ENCODE measurements at regions not wholly inside any gene's neighbourhood (a gene's known extent, or its start where the extent isn't known, plus 50 kb on each side); places are given as distances from the start of the nearest gene placed in this dataset.
A peak's percentile ranks its signal among the peaks of the same experiment; 100 is the strongest.
"Not testable (repeated sequence)": the region's sequence is repeated elsewhere in the genome, so short reads cannot be mapped to it uniquely, and the experiment has no call there.

DNA sequence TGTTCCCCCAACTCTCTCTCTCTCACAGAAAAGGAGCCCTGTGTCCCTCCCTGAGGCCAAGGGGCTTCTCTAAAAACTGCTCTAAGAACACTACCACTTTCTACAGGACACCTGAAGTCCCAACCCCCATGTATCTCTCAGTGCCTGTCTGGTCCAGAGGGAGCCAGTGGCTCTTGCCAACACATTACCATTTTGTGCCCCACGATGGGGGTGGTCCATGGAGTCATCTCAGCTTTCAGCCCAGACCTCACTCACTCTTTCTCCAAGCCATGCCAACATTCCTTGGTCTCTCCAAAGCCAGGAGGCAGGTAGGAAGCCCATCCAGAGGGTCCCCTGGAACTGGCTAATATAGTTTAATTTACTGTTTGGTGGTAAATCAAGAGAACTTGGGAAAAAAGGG, 962.1 kb upstream of the DEFB115 start:
- not testable (repeated sequence) for DNase-seq (ENCODE audit: low read depth in 4 of 4, low spot score in 3 of 4)

GRCh38 chr20:30295967-30296366, 961.5 kb upstream of the DEFB115 start:
- not testable (repeated sequence) for DNase-seq (ENCODE audit: low read depth in 4 of 4, low spot score in 3 of 4)

DNA sequence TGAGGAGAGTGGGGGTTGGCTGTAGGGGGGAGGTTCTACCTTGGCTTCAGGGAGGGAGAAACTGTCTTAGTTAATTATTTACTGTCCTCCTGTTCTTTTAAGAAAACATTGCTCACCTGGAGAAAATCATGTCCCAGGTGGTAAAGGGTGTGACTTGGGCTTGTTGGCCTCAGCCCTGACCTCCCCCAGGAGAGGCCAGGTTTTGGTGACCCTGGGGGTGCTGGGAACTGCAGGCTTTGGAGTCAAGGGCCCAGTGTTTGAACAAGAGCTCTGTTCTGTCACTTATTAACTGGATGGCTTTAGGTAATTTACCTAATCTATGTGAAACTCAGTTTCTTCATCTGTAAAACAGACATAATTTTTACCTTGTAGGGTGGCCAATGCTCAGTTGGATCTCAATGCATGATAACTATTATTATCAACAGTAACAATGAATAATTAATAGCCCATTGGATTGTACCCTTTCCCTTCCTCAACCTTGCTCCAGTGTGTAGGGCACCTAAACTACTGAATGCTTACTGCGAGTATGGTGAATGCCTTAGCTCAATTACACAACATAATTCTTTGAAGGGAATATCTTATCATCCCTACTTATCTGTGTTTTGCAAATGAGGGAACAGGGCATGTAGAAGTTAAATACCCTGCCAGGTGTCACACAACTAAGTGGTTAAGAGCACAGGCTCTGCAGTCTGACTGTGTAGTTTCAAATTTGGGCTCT, 959.4 kb upstream of the DEFB115 start:
- DNase-seq (ENCODE audit: low read depth in 4 of 4, low spot score in 3 of 4) = not testable (repeated sequence)

- not testable (repeated sequence) for DNase-seq (ENCODE audit: low read depth in 4 of 4, low spot score in 3 of 4)
These were observed 957.2 kb upstream of the DEFB115 start for GRCh38 chr20:30300220-30300642.

GRCh38 chr20:30302786-30303185, 954.7 kb upstream of the DEFB115 start:
- not testable (repeated sequence) for DNase-seq (ENCODE audit: low read depth in 4 of 4, low spot score in 3 of 4)

GRCh38 chr20:30309938-30310337, 947.5 kb upstream of the DEFB115 start:
- not testable (repeated sequence) for DNase-seq (ENCODE audit: low read depth in 4 of 4, low spot score in 3 of 4)

DNA sequence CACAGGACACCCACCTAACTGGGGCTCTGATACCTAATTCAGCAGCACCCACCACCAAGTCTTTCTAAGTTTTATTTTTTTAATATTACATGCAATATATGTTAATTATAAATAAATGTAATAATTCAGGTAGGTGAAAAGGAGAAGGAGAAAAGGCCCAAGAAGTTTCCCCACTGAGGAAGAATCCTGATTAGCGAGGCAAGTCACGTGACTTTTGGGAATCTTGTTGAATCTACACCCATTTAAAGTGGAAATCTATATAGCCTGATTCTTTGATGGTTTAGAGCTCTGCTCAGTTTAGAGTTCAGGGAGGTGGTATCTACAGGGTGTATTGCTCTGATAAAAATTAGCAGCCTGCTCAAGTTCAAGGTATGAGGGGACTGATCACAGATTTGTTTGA, 947.1 kb upstream of the DEFB115 start:
- not testable (repeated sequence) for DNase-seq (ENCODE audit: low read depth in 4 of 4, low spot score in 3 of 4)

- not testable (repeated sequence) for DNase-seq (ENCODE audit: low read depth in 4 of 4, low spot score in 3 of 4)
These were observed 945.2 kb upstream of the DEFB115 start for GRCh38 chr20:30312220-30312619.

DNA sequence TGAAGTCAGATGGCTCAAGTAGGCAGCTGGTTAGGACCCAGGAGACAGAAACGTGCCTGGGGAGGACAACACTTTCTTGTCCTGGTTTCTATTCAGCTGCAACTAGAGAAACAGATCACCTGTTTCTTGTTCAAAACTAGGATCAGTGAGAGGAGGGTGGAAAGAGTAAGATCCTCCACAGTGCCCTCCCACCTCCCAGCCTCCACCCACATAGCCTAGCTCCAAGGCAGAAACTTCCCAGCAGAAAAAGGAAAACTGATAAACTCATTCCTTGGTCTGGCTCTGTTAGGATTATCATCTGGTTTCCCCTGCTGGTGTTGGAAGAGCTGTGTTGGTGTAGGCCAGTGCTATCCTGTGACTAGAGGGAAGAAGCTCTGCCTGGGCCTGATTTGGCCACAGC, 943.8 kb upstream of the DEFB115 start:
- not testable (repeated sequence) for DNase-seq (ENCODE audit: low read depth in 4 of 4, low spot score in 3 of 4)

DNA sequence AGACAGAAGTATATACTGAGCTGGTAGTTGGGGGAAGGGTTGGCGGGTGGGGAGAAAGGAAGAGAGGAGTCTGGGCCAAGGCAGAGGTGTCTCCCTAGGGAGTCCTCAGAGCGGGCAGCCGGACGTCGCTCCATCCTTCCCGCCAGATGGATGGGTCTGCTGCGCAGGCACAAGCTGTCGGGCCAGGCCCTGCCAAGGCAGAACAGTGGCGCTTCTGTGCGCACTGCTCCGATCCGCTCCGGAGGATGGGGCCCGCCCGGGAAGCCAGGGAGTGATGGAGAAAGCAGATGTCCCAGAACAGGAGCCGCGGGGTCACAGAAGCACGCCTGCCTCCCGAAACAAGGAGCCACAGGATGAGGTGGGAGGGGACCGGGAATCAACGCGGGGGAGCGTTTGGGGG, 941.4 kb upstream of the DEFB115 start:
- DNase-seq (ENCODE audit: low read depth in 4 of 4, low spot score in 3 of 4) = not testable (repeated sequence)

DNA sequence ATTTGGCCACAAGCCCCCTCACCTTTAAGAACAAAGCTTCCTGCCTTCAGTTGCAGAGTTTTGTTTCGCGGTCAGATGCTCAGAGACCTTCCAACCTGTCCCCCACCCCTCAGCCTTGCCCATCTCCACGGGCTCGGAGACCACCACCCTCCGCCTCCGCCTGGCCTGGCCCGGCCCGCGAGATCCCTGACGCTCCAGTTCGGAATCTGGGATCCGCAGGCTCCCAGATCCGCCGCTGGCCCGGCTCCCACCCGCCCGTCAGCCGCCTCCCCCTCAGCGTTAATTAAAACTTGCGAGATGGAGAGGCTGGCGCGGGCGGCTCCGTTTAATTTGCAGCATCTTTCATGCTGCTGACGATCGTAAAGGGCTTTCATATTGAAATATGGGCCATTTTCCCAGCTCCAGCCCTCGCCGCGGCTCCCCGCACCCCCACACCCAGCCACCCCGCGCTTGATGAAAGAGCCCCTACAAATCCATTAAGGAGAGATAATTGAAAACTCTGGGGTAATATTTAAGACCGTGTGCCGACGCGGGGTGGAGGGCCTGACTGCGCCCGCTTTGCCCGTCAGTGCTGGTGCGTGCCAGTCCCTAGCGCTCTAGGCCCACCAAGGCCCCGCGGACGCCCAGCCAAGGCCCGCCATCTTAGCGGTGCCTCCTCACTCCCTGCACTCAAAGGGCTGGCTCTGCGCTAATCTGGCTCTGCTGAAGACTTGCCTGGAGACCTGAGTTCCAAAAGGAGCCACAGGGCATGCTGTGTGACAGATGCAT, 940.7 kb upstream of the DEFB115 start:
- not testable (repeated sequence) for DNase-seq (ENCODE audit: low read depth in 4 of 4, low spot score in 3 of 4)

- DNase-seq (ENCODE audit: low read depth in 4 of 4, low spot score in 3 of 4) = not testable (repeated sequence)
These were observed 923.7 kb upstream of the DEFB115 start for GRCh38 chr20:30333744-30334143.

- DNase-seq (ENCODE audit: low read depth in 4 of 4, low spot score in 3 of 4) = not testable (repeated sequence)
These were observed 919.9 kb upstream of the DEFB115 start for GRCh38 chr20:30337556-30337955.

DNA sequence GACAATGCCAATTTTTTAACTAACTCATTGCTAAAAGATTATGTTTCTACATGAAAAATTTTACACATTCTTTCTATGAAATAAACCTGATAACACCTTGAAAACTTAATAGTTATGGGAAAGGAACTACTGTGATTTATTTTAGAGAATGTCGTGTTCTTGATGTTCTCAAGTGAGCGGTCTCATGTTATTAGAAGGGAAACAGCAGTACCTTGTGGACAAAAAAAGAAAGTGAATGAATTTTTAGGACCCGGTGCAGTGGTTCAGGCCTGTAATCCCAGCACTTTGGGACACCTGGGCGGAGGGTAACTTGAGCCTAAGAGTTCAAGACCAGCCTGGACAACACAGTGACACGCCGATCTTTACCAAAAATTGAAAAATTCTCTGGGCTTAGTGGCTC, 908.5 kb upstream of the DEFB115 start:
- peak in 3 of 4 donors; percentile 2 to 18 (median 9) for DNase-seq (ENCODE audit: low read depth in 4 of 4, low spot score in 3 of 4)

GRCh38 chr20:30356854-30357467, 900.5 kb upstream of the DEFB115 start:
- not testable (repeated sequence) for DNase-seq (ENCODE audit: low read depth in 4 of 4, low spot score in 3 of 4)

GRCh38 chr20:30361756-30362155, 895.7 kb upstream of the DEFB115 start:
- not testable (repeated sequence) for DNase-seq (ENCODE audit: low read depth in 4 of 4, low spot score in 3 of 4)

DNA sequence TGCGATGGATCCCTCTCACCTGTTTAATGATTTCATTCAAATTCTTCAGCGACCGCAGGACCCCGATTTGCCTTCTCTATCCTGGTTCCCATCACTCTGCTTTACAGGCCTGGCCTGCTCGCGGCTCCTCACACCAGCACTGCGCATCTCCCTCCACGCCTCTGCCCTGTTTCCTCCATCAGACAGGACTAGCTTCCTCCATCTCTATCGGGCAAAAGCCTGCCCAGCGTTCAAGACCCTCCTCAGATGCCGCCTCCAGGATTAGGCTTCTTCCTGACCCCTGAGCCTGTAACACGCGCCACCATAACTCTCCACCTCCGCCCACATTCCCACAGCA, 881.1 kb upstream of the DEFB115 start:
- DNase-seq (ENCODE audit: low read depth in 4 of 4, low spot score in 3 of 4) = not testable (repeated sequence)

- peak; percentile 48 to 77 (median 70) for DNase-seq (ENCODE audit: low read depth in 4 of 4, low spot score in 3 of 4)
These were observed 880.5 kb upstream of the DEFB115 start for GRCh38 chr20:30376767-30377658.

GRCh38 chr20:30378317-30378716, 879.1 kb upstream of the DEFB115 start:
- DNase-seq (ENCODE audit: low read depth in 4 of 4, low spot score in 3 of 4) = not testable (repeated sequence)

GRCh38 chr20:30378721-30379120, 878.7 kb upstream of the DEFB115 start:
- DNase-seq (ENCODE audit: low read depth in 4 of 4, low spot score in 3 of 4) = not testable (repeated sequence)

All from right renal pelvis (tissue), 4 donors.